ENCODE measurements at regions not wholly inside any gene's neighbourhood (a gene's known extent, or its start where the extent isn't known, plus 50 kb on each side); places are given as distances from the start of the nearest gene placed in this dataset.

GRCh38 chr19:31502536-31503170, 153.4 kb upstream of the TSHZ3 start:
- DNase-seq, result no peak

- no peak for DNase-seq
Measured at GRCh38 chr19:31503211-31503610, 154.0 kb upstream of the TSHZ3 start.

- no peak for DNase-seq
Measured at GRCh38 chr19:31504221-31504620, 155.0 kb upstream of the TSHZ3 start.

GRCh38 chr19:31505596-31505910, 156.3 kb upstream of the TSHZ3 start:
- DNase-seq, result no peak

GRCh38 chr19:31506102-31506501, 156.9 kb upstream of the TSHZ3 start:
- no peak for DNase-seq

- DNase-seq, result no peak
Measured at GRCh38 chr19:31510635-31511034, 161.4 kb upstream of the TSHZ3 start.

GRCh38 chr19:31511098-31511497, 161.9 kb upstream of the TSHZ3 start:
- DNase-seq, result no peak

GRCh38 chr19:31511696-31512095, 162.5 kb upstream of the TSHZ3 start:
- DNase-seq, result no peak

GRCh38 chr19:31512181-31512970, 163.1 kb upstream of the TSHZ3 start:
- no peak for DNase-seq

- no peak for DNase-seq
Measured at GRCh38 chr19:31513841-31514240, 164.6 kb upstream of the TSHZ3 start.

- no peak for DNase-seq
Measured at GRCh38 chr19:31515931-31516330, 166.7 kb upstream of the TSHZ3 start.

- no peak for DNase-seq
Measured at GRCh38 chr19:31516756-31517155, 167.5 kb upstream of the TSHZ3 start.

- DNase-seq, result no peak
Measured at GRCh38 chr19:31517224-31518180, 168.3 kb upstream of the TSHZ3 start.

- DNase-seq, result no peak
Measured at GRCh38 chr19:31518216-31519020, 169.2 kb upstream of the TSHZ3 start.

GRCh38 chr19:31519256-31519655, 170.0 kb upstream of the TSHZ3 start:
- no peak for DNase-seq

- no peak for DNase-seq
Measured at GRCh38 chr19:31519908-31520307, 170.7 kb upstream of the TSHZ3 start.

GRCh38 chr19:31520633-31521032, 171.4 kb upstream of the TSHZ3 start:
- no peak for DNase-seq

GRCh38 chr19:31525610-31526147, 176.4 kb upstream of the TSHZ3 start:
- no peak for DNase-seq

GRCh38 chr19:31527443-31527842, 178.2 kb upstream of the TSHZ3 start:
- no peak for DNase-seq

GRCh38 chr19:31528261-31528660, 179.0 kb upstream of the TSHZ3 start:
- DNase-seq, result no peak

- no peak for DNase-seq
Measured at GRCh38 chr19:31529121-31529520, 179.9 kb upstream of the TSHZ3 start.

GRCh38 chr19:31530781-31531180, 181.5 kb upstream of the TSHZ3 start:
- no peak for DNase-seq
